Activated CD4-positive, alpha-beta memory T cell treated with anti-CD3 and anti-CD28 coated beads for 36 hours (primary cell): ENCODE measurements at regions not wholly inside any gene's neighbourhood (a gene's known extent, or its start where the extent isn't known, plus 50 kb on each side); places are given as distances from the start of the nearest gene placed in this dataset.

Source experiments
- CTCF ChIA-PET: fragments of 350-600 bp; sonication (Branson Sonifier 250); formaldehyde crosslinking; loops from one replicate; lab custom pipeline; 2021; ENCODE audit warnings: antibody characterized with exemption, inconsistent platforms; lab: Charles Lee
- POLR2A ChIA-PET: fragments of 350-600 bp; sonication (Branson Sonifier 250); formaldehyde crosslinking; loops from one replicate; lab custom pipeline; 2021; ENCODE audit warnings: antibody characterized with exemption; lab: Charles Lee
- DNase-seq: peaks from one replicate; pipeline ENCODE4 v3.0.0-alpha.2; 2020
- H3K27ac Mint-ChIP-seq: one replicate; pipeline ENCODE4 v1.8.0; 2021; ENCODE audit warnings: mixed read lengths
- H3K27me3 Mint-ChIP-seq: one replicate; pipeline ENCODE4 v1.8.0; 2021; ENCODE audit warnings: mixed read lengths
- H3K36me3 Mint-ChIP-seq: one replicate; pipeline ENCODE4 v1.8.0; 2021; ENCODE audit warnings: mixed read lengths
- H3K4me1 Mint-ChIP-seq: one replicate; pipeline ENCODE4 v1.8.0; 2021; ENCODE audit warnings: low read depth, mixed read lengths
- H3K4me3 Mint-ChIP-seq: one replicate; pipeline ENCODE4 v1.8.0; 2021; ENCODE audit warnings: mild to moderate bottlenecking, mixed read lengths
- H3K9me3 Mint-ChIP-seq: one replicate; pipeline ENCODE4 v1.8.0; 2021; ENCODE audit warnings: mixed read lengths
- intact Hi-C: fragments of 100-400 bp; cut with micrococcal nuclease; formaldehyde crosslinking; loops from one replicate; pipeline ENCODE4 v1.15.1; 2023

GRCh38 chr18:54775686-54776085 lies 52.6 kb upstream of the RAB27B start:
- ChIA-PET POLR2A (no interaction called here), CTCF (no interaction called here)
- H3K27ac Mint-ChIP-seq, result no peak overlapping the region
- H3K9me3 Mint-ChIP-seq, result no peaks in the 10 kb centered on the region
- no peaks in the 10 kb centered on the region for H3K36me3 Mint-ChIP-seq
- no peak for DNase-seq
- no peak overlapping the region for H3K4me3 Mint-ChIP-seq
- intact Hi-C loops, result loop anchor here (1.0 to 5.0 kb wide), 5 partner anchors 29 to 72 kb away; no protein-coding TSS in a partner anchor
- H3K27me3 Mint-ChIP-seq, result no peaks in the 10 kb centered on the region
- H3K4me1 Mint-ChIP-seq, result peaks cover 10% of the 10 kb centered on the region

GRCh38 chr18:54776282-54776977 lies 51.8 kb upstream of the RAB27B start:
- intact Hi-C loops, result loop anchor here (1.0 to 5.0 kb wide), 5 partner anchors 28 to 71 kb away; no protein-coding TSS in a partner anchor
- H3K4me1 Mint-ChIP-seq, result peaks cover 10% of the 10 kb centered on the region
- POLR2A ChIA-PET, result no interaction called here
- no peak overlapping the region for H3K4me3 Mint-ChIP-seq
- no peak overlapping the region for H3K27ac Mint-ChIP-seq
- CTCF ChIA-PET, result no interaction called here
- peak; percentile 62 for DNase-seq
- H3K27me3 Mint-ChIP-seq, result no peaks in the 10 kb centered on the region
- no peaks in the 10 kb centered on the region for H3K36me3 Mint-ChIP-seq
- no peaks in the 10 kb centered on the region for H3K9me3 Mint-ChIP-seq

DNA sequence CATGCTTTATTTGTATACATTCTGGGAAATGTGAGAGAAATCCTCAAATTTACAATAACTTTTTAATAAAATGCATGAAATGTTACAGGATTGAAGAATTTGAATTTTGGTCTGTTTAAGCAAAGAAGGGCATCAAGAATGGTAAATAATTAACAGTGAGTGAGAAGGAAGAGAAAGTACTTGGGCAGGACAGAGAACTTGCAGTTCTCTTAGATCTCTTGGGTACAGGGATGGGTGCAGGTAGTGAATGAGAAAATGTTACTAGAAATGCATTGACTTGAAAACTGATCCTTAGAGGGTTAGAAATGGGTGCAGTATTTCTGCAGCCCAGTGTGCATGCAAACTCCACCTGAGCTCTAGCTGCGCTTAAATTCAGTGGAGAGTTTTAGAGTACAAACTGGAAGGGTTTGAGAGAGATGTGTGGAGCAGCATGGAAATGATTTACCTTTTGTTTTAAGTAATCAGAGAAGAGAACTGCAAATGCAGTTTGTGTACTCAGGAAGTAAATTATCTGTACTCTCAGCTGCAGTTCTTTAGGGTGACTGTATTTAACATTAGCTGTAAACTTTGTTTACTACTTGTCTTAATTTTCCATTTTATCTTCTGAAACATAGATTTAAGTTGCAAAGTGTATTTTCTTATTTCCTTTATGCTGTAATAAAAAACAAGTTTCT lies 51.0 kb upstream of the RAB27B start:
- ChIA-PET CTCF (no interaction called here), POLR2A (no interaction called here)
- H3K27me3 Mint-ChIP-seq, result no peaks in the 10 kb centered on the region
- no peak for DNase-seq
- no peak overlapping the region for H3K27ac Mint-ChIP-seq
- H3K9me3 Mint-ChIP-seq, result no peaks in the 10 kb centered on the region
- H3K4me3 Mint-ChIP-seq, result no peak overlapping the region
- peaks cover 10% of the 10 kb centered on the region for H3K4me1 Mint-ChIP-seq
- no peaks in the 10 kb centered on the region for H3K36me3 Mint-ChIP-seq
- intact Hi-C loops, result loop anchor here (2.0 to 5.0 kb wide), 3 partner anchors 28 to 70 kb away; no protein-coding TSS in a partner anchor

DNA sequence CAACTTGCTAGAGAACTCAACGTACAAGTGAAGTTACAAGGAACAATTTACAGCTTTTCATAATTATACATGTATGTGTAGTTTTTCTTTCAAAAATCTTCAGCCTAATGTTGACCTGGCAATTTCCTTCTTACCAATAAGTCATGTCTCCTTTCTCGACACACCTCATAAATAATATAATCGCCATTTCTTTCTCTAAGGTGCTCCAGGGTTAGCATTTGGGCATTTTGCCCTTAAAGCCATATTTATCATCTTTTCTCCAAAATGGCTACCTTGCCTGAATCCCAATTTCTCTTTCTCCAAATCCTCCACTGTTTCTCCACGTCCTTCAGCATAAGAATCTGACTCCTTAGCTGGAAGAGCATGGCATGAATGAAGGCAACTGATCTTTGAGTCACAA lies 50.3 kb upstream of the RAB27B start:
- H3K27ac Mint-ChIP-seq, result no peak overlapping the region
- no peak for DNase-seq
- intact Hi-C loops, result loop anchor here (2.0 to 5.0 kb wide), 3 partner anchors 27 to 69 kb away; no protein-coding TSS in a partner anchor
- no peak overlapping the region for H3K4me3 Mint-ChIP-seq
- H3K36me3 Mint-ChIP-seq, result no peaks in the 10 kb centered on the region
- H3K9me3 Mint-ChIP-seq, result no peaks in the 10 kb centered on the region
- H3K4me1 Mint-ChIP-seq, result peaks cover 10% of the 10 kb centered on the region
- CTCF ChIA-PET, result no interaction called here
- POLR2A ChIA-PET, result no interaction called here
- H3K27me3 Mint-ChIP-seq, result no peaks in the 10 kb centered on the region
